Activated CD8-positive, alpha-beta memory T cell treated with anti-CD3 and anti-CD28 coated beads for 4 hours (primary cell): ENCODE measurements at regions not wholly inside any gene's neighbourhood (a gene's known extent, or its start where the extent isn't known, plus 50 kb on each side); places are given as distances from the start of the nearest gene placed in this dataset.
"Not testable (repeated sequence)": the region's sequence is repeated elsewhere in the genome, so short reads cannot be mapped to it uniquely, and the experiment has no call there.

Experiments
- DNase-seq, 2 donors: peaks; one replicate each; pipeline ENCODE4 v3.0.0-alpha.2; 2020; ENCODE audit warnings: low read depth in 2 of 2

DNA sequence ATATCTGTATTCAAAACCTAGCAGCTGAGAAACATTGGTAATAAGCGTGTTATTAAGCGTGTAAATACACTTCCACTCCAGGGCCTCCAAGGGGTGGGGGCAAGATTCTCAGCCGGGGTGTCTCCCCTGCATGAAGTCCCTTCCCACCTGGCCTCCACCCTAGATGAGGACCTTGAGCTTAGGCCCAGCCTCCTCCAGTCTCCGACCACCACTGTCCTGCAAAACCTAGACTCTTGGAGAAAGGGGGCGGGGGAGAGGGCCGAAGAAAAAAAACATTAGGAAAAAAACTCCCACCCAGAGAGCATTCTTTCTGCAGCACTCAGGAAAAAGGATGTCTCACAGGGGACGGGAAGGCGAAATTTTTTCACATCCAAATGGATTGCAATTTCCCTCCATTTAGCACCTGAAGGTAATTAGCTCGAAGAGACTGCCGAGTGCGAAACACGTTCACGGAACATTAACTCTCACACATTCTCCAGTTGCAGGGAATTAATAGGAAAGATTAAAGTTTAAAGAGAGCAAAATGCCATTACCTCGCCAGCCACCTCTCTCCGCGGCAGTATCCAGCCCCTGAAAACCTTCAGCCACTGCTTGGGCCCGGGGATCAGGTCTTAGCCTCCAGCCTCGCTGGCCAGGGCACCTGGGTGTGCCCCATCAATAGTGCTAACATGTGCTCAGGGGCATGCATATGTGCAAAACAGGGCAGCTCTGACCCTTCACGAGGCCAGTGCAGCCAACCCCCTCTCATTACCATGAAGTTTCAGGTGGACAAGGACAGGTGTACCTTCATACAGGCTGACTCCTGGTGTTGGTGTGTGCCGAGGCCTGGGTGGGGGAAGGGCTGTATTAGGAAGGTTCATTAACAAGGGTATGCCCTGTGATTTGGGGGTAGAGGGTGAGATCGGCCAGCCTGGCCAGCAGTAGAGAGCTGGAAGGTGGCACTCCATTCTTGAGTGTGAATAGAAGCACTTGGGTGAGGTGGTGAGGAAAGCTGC is 77.2 kb downstream of the HIF1AN start:
- no peak for DNase-seq

DNA sequence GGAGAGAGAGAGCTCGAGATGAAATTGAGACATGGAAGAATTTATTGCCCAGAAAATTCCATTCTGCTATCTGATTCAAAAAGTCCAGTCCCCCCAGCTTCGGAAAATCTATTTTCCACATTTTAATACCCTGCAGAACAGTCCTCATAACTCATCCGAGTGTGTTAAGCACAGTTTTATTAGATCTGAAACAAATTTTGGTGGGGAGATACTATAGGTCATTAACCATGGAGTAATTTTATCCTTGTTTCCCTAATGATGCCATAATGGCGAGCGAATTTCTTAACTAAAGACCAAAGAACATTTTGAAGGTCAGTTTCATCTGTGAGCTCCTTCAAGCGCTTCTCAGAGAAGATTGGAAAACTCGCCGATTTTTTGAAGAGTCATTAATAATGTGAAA is 78.1 kb downstream of the HIF1AN start:
- DNase-seq: no peak

DNA sequence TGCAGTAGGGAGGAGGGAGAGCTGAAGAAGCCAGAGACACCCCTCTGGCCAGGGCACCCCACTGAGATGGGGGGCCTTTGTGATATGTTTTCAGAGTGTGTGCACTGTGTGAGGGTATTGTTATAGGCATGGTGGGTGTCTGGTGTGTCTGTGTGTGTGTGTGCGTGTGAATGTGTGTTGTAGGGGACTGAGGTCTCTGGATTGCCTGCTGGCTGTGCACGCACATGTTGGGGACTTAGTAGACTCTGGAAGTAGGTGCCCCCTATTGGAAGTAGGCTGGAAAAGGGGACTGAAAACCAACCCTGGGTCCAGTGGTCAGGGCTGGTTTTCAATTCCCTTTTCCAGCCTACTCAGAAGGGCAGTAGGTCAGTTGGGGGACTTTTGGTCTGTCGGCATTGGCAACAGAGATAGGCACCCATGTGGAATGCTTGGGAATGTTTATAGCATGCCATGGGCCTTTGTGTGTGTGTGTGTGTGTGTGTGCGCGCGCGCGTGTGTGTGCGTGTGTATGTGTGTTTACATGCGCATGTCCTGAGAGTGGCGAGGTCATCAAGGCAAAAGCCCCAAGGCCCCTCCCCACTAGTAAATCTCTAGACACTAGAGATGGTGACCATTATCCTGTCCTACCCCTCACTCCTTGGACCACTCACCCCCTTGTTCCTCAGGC is 78.8 kb downstream of the HIF1AN start:
- DNase-seq: no peak

DNA sequence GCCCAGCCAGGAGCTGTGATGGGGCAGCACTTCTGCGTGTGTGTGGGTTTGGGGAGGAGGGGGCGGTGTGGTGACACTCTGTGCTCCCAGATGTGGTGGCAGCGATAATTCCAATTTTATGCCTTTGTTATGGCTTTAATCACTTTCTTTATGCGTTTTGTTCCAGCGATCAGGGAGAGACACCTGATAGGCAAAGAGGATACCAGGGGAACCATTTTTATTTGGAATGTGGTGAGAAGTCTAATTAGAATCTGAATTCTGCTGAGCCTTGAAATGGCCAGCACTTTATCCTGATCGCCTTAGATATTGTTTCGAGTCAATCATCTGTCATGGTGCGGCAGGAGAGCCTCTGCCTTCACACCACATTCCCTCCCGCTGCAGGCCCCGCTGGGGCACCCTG is 79.5 kb downstream of the HIF1AN start:
- no peak for DNase-seq

DNA sequence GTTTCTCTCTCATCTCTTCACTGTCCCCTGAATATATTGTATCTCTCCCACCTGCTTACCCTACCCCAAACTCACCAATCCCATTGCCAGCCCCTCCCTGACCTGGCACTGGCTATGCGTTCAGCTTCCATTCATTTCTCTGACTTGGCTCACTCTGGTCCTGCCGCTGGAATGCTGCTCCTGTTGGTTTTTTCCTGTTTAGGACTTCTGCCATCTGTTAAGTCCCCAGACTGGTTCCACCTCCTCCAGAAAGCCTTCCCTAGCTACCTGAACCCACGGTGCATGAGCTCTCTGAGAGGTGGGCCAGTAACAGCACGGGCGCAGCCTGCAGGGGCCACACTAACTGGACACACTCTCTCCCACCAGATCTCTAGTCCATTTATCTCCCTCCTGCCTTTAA is 80.2 kb downstream of the HIF1AN start:
- no peak for DNase-seq

DNA sequence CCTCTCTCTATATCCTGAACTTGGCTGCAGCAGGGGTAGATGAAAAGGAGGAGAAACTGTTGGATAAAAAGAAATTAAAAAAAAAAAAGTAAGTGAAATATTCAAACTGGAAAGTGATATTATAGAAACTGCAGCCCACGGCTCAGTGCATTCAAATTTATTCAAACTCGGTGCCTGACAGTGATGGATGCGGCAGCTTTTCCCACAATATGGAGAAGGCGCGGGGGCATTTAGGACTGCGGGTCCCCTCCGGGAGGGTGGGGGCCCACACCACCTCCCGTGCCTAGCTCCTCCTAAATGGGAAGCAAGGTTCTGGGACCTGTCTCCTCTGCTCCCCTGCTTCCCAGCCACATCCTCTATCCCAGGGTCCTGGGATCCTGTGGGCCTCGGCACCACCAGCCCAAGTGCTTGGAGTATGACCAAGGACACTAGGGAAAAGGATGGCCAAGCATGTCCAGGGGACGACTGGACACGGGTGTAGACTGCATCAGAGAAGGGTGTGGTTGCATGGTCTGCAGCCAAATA is 82.4 kb downstream of the HIF1AN start:
- DNase-seq: no peak

DNA sequence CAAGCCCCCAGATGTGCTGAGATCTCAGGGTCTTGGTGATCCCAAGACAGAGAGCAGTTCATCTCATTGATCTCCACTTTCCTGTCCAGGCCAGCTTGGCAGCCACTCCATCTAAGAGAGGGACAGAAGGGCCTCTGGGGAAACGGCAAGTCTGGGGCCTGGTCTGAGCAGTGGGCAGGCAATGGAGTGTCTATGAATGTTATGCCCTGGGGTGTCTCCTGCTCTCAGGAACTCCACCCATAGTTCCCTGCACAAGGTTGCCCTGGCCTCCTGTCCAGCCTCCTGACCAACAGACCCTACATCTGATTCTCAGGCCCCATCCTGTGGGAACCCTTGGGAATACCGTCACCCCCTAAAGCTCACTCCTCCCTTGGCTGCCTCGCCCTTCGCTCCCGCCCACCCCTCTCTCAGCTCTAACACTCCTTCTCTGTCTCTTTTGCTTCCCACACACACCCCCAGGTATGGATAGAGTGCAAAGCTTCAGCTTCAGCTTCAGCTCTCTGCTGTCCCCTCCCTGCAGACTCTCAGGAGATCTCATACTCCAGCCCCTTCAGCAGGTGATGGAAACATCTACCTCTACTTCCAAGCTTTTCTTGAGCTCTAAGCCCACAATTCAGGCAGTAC is 83.0 kb downstream of the HIF1AN start:
- DNase-seq: no peak

DNA sequence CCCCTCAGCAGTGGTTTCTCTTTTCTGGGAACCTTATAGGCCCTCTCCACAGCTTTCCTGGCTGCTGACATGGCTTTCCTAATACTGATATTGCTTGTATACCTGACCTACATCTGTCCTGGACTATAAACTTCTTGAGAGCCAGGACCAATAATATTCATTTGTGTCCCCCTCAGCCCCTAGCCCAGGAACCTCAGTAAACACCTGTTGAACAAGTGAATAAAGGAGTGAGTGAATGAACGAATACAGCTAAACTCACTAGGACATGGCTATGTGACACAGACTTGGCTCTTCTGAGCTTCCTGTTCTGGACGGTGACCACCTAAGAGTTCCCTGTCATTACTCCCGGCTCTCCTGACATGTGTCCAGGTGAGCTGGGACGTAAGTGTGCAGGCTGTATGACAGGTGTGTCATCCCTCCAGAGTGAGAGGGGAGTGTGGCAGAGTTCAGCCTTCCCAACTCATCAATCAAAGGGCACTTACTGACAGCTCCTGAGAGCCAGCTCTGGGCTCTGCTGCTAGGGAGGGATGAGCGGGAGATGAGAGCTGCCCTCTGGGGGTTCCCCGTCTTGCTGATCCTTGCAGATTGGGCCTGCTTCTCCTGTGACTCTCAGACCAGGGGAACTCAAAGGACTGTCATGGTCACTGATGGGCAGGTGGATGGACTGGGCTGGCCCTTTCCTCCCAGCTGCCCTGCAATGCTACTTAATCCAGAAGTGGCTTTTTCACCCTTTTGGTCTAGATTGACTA is 84.5 kb downstream of the HIF1AN start:
- no peak for DNase-seq

DNA sequence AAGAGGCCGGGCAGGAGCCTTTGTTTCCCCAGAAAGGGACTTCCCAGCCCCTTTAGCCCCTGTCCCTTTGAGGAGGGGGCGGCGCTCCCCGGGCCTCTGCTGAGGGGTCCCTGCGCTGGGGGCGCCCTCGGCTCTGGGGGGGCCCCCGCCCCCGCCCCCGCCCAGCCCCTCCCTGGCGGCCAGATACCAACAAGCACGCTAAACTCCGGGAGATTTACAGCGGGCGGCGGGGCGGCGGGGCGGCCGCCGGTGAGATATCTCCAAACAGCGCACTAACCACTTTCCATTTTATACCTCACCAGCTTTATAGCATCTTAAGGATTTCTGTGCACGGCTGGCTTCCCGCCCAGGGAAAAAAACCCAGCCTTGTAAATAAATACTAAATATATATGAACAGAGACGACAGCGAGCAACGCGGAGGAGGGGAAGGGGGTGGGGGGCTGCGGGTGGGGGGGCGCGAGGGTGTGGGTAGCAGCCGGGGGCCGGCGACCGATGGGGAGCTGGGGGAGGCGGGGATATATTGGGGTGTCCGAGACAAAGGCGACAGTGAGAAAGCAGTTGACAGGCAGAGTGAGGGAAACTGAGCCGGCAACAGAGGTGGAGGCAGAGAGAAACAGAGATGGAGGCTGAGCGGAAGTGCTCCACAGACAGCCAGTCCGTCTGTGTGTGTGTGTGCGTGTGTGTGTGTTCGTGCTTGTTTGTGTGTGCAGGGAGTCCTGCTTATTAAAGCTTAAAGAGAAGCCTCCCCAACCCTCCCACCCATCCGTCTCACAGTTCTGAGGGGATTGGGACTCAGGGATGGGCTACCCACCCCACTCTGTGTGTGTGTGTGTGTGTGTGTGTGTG is 85.8 kb downstream of the HIF1AN start:
- no peak for DNase-seq

DNA sequence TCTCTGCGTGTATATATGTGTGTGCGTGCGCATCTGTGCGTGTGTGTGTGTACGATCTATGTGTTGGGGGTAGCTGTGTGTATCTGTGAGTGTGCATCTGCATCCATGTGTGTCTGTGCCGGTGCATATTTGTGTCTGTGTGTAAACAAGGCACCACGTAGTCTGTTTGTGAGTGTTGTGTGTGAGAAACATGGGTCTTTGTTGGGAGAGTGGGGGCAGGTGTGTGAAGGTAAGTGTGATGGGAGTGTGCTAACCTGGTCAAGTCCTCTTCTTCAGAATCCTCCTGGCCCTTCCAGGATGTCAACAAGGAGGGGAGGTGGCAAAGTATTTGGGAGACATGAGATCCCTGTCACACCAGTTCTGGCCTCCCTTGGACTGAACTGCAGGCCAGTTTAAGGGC is 87.2 kb downstream of the HIF1AN start:
- no peak for DNase-seq

DNA sequence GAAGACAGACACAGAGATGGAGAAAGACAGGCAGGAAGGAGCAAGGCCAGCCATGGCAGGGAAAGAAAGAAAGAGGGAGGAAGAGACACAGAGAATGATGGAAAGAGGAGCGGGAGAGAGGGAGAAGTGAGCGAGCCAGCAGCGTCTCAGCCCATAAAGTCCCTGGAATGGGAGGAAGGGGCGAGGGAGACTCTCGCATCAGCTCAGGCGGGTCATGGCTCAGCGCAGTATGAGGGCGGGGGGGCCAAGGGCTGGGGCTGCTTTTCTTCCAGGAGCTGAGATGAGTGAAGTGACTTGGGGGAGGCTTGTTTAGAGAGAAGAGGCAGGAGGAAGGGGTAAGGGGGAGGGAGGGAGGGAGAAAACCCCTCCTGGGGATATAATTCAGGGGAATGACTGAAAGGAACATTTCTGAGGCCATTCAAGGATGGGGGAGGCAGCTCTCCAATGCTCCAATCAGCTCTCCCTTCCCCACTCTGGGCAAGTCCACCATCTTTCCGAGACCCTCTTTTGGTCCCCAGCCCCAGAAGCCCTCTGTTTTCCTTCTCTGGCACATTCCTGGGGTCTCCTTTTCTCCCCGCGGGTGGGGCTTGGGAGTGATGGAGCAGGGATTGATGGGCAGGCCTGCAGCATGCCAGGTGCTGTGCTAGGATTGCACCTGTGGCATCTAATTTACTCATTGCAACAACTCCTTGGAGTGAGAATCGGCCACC is 87.9 kb downstream of the HIF1AN start:
- DNase-seq: no peak

DNA sequence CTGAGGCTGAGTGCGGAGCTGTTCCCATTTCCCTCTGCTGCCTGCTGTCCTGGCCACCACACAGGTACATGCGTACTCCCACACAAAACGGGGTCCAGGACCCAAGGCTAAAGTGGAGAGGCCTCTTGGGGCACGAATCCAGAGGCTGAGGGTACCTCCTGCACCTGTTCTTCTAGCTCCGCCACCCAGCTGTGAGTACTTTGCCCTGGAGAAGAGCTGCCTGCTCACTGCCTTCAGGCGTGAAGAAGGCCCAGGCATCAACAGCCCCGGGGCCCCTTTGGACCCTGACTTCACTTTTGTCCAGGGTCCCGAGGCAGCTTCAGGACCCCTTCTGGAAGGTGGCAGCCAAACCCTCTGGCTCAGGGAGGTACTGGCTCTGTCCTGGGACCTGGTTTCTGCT is 88.6 kb downstream of the HIF1AN start:
- DNase-seq: no peak

DNA sequence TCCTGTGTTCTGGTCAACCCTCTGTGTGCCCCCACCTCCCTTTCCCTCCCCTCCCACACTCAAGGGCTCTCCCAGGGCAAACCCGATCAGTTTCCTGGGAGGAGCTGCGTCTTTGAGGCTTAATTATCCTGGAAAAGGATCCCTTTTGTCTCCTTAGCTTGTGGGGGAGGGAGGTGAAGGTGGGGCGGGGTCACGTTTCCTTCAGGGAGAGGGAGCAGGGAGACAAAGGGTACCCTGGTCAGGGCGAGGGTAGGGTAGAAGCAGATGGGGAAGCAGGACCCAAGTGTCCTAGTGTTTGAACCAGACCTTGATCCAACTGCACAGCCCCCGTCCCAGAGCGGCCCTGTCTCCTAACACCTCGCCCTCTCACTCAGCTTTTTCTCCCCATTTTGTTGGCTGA is 90.1 kb downstream of the HIF1AN start:
- DNase-seq: no peak

DNA sequence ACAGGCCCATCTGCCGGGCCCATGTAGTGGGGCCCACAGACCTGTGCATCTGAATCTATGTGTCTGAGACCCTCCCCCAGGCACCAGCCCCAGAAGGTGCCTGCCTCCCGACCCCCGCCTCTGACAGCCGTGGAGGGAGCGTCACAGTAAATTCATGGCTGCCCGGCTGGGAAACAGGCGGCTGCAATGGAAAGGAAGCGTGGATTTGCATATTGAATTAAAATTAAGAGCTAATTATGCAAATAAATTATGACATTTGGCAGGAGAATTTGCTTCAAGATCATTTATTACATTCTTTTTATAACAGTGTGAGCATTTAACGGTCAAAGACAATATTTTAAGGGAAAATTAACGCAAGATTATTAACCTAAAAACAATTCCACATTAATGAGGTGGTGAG is 92.3 kb downstream of the HIF1AN start:
- no peak for DNase-seq

DNA sequence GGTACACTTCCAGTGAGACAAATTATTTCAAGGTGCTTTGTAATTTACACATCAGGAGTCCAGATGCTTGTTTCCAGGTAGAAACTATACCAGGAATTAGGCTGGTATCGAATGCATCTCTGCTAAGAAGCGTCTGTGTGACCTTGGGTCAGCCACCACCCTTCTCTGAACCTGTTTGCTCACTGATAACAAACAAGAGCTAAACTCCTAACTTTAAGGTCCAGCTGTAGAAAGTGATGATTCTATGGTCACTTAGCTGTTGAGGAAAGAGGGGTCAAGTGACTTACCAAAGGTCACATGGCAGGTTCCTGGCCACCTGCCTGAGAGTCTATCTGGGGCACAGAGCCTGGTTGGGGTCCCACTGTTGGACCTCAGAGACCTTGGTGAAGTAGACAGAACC is 95.4 kb downstream of the HIF1AN start:
- DNase-seq: no peak

DNA sequence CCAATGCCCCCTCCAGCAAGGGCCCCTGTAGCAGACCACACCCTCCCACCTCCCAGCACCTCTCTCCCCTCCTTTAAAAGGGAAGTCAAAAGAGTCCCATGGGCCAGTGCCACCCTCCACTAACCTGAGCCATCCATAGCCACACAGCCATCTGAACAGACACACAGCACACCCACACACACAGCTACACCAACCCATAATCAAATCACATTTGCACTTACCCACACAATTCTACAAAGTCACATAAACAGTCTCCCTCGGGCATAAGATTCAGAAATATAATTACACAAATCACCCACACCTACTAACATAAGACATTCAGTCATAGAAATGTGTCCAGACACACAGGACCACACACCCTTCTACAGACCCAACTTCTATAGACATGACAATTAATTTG is 96.3 kb downstream of the HIF1AN start:
- DNase-seq: no peak

DNA sequence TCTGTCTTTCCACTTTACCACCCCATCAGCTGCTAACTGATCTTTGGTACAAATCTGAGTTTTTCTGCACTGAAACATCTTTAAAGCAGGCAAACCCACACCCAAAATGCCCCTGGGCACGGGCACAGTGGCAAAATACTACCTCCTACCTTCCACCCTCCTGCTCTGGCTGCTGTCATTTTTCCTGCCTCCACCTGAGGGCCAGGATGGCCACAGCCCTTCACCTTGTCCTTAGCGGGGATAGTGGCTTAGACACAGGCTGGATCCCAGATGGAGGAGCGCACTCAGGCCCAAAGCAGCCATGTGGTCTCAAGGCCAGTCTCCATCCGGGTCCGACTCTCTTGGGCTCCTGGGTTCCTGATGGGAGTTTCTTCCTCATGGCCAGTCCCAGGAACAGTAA is 98.3 kb downstream of the HIF1AN start:
- DNase-seq: no peak

DNA sequence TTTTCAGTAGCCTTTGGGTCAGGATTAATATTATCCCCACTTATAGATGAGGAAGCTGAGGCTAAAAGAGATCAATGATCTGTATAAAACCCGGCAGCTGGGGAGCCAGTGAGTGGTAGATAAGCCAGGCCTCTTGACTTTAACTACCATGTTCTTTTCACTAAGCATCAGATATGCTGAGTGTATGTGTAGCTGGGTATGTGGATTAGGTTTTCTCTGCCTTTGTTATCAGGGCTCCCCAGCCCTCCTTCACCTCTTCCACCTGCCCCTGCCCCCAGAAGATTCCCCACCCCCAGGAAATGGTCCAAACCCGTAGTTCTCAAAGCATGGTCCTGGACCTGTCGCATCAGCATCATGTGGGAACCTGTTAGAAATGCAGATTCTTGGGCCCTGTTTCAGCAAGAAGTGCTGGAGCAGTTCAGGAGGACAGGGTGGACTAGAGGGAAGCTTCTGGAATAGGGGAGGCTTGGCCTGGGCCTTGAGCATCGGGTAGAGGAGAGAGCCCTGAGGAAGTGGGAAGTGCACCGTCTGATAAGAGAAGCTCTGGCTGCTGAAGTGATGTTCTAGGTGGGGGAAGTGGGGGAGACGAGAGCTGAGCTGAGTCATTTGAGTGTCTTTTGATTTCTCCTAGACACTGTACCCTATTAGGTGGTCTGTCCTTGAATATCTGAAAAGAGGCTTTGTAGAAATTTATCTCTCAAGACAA is 101.3 kb downstream of the HIF1AN start:
- DNase-seq: no peak

DNA sequence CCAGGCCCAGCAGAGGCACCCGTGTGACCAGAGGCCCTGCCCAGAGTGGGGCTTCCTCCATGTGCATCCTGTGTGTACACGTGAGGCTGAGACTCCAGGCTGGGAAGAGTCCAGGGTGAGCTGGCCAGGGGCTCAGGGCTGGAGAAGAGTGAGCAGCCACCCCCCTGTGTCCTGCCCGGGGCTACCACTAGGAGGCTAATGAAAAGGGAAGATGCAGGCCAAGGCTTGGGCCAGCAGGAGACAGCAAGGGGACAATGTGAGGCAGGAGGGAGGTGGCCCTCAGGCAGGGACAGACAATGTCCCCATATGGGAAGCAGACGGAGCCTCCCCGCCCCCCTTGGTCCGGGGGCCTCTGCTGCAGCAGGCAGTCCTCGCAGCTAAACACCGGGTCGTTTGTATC is 102.0 kb downstream of the HIF1AN start:
- DNase-seq: no peak

DNA sequence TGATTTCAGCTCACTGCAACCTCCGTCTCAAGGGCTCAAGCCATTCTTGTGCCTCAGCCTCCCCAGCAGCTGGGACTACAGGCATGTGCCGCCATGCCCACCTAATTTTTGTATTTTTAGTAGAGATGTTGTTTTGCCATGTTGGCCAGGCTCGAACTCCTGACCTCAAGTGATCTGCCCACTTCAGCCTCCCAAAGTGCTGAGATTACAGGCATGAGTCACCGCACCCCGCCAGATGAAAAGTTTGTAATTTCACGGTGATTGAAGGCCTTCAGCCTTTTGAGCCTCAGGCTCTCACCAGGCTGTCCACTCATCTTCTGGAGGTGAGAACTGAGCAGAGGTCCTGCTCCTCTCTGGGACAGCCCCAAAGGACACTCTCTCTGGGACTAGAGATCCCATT is 103.2 kb downstream of the HIF1AN start:
- not testable (repeated sequence) for DNase-seq
